Liver (tissue), 8 donors: ENCODE measurements at regions not wholly inside any gene's neighbourhood (a gene's known extent, or its start where the extent isn't known, plus 50 kb on each side); places are given as distances from the start of the nearest gene placed in this dataset.

ENCODE experiments used
- DNase-seq: peaks from one replicate; pipeline ENCODE4 v3.0.0-alpha.2; 2017; ENCODE audit warnings: low spot score
- H3K27ac ChIP-seq, 2 donors: one replicate each; pipeline ENCODE4 v1.7.0; 2013; ENCODE audit warnings: inconsistent platforms in 2 of 2, low read length in 2 of 2, control low read depth in 1 of 2, low read depth in 1 of 2, mild to moderate bottlenecking in 1 of 2
- H3K27me3 ChIP-seq, 4 donors: one replicate each; pipeline versions ENCODE4 v1.6.1 to v1.7.0; 2013; ENCODE audit warnings: low read length in 3 of 4, inconsistent platforms in 1 of 4, mild to moderate bottlenecking in 1 of 4, moderate library complexity in 1 of 4; ENCODE audit not compliant: control insufficient read depth in 4 of 4, insufficient read depth in 4 of 4
- H3K36me3 ChIP-seq, 4 donors: one replicate each; pipeline versions ENCODE4 v1.6.1 to v1.7.0; 2013; ENCODE audit warnings: low read length in 3 of 4, mild to moderate bottlenecking in 3 of 4, low read depth in 1 of 4, moderate library complexity in 1 of 4; ENCODE audit not compliant: control insufficient read depth in 4 of 4, insufficient read depth in 3 of 4
- H3K4me1 ChIP-seq, 4 donors: one replicate each; pipeline versions ENCODE4 v1.6.1 to v1.7.0; 2013; ENCODE audit warnings: low read length in 3 of 4, mild to moderate bottlenecking in 3 of 4, moderate library complexity in 1 of 4; ENCODE audit not compliant: control insufficient read depth in 4 of 4, insufficient read depth in 4 of 4
- H3K4me3 ChIP-seq, 3 donors: one replicate each; pipeline versions ENCODE4 v1.6.1 to v1.7.0; 2013; ENCODE audit warnings: low read length in 3 of 3, control low read depth in 1 of 3, low read depth in 1 of 3, mild to moderate bottlenecking in 1 of 3
- H3K9ac ChIP-seq, 2 donors: one replicate each; pipeline ENCODE4 v1.7.0; 2013; ENCODE audit warnings: low read length in 2 of 2, mild to moderate bottlenecking in 2 of 2, moderate library complexity in 2 of 2, control low read depth in 1 of 2, low read depth in 1 of 2
- H3K9me3 ChIP-seq, 4 donors: one replicate each; pipeline versions ENCODE4 v1.6.1 to v1.7.0; 2013; ENCODE audit warnings: low read length in 3 of 4; ENCODE audit not compliant: control insufficient read depth in 4 of 4
- ATF3 ChIP-seq: IDR thresholded peaks from 2 replicates; pipeline ENCODE4 v1.6.1; 2016; ENCODE audit warnings: antibody characterized with exemption
- CTCF ChIP-seq: fragments of 150-350 bp; IDR thresholded peaks from 2 replicates; pipeline ENCODE4 v1.5.1; 2017; ENCODE audit warnings: improper control_type of control experiment, low read depth, low read length; ENCODE audit not compliant: missing input control
- EGR1 ChIP-seq, 2 donors: IDR thresholded peaks; 2 replicates each; pipeline ENCODE4 v1.6.1; 2016 to 2018; ENCODE audit warnings: antibody characterized with exemption in 2 of 2, low read depth in 2 of 2
- FOXA1 ChIP-seq: IDR thresholded peaks from 2 replicates; pipeline ENCODE4 v1.6.1; 2016; ENCODE audit warnings: antibody characterized with exemption
- FOXA2 ChIP-seq: IDR thresholded peaks from 2 replicates; pipeline ENCODE4 v1.6.1; 2016; ENCODE audit warnings: antibody characterized with exemption
- GABPA ChIP-seq, 2 donors: IDR thresholded peaks in 1 of 2; conservative IDR thresholded peaks in 1 of 2; 2 replicates each; pipeline ENCODE4 v1.6.1; 2016; ENCODE audit warnings: antibody characterized with exemption in 2 of 2, mild to moderate bottlenecking in 1 of 2, moderate library complexity in 1 of 2
- HNF4A ChIP-seq, 2 donors: conservative IDR thresholded peaks; 2 replicates each; pipeline ENCODE4 v1.6.1; 2016; ENCODE audit warnings: antibody characterized with exemption in 2 of 2, mild to moderate bottlenecking in 2 of 2
- HNF4G ChIP-seq: IDR thresholded peaks from 2 replicates; pipeline ENCODE4 v1.6.1; 2016; ENCODE audit warnings: antibody characterized with exemption
- NR2F2 ChIP-seq: IDR thresholded peaks from 2 replicates; pipeline ENCODE4 v1.6.1; 2016; ENCODE audit warnings: antibody characterized with exemption
- RXRA ChIP-seq, 2 donors: IDR thresholded peaks; 2 replicates each; pipeline ENCODE4 v1.6.1; 2017 to 2018; ENCODE audit warnings: antibody characterized with exemption in 2 of 2, mild to moderate bottlenecking in 1 of 2
- SP1 ChIP-seq: IDR thresholded peaks from 2 replicates; pipeline ENCODE4 v1.6.1; 2018; ENCODE audit warnings: antibody characterized with exemption, mild to moderate bottlenecking
- TAF1 ChIP-seq: conservative IDR thresholded peaks from 2 replicates; pipeline ENCODE4 v1.6.1; 2016; ENCODE audit warnings: antibody characterized with exemption, mild to moderate bottlenecking
- YY1 ChIP-seq: IDR thresholded peaks from 2 replicates; pipeline ENCODE4 v1.6.1; 2016; ENCODE audit warnings: antibody characterized with exemption, mild to moderate bottlenecking
- ZBTB33 ChIP-seq: IDR thresholded peaks from 2 replicates; pipeline ENCODE4 v1.6.1; 2016; ENCODE audit warnings: antibody characterized with exemption
- WGBS: extraction: QIAGEN DNeasy Blood & Tissue Kit; methylation state at CpG from one replicate; pipeline ENCODE4 v1.1.7; 2013; 5-methylcytosine and 5-hydroxymethylcytosine counted together
- TF ChIP-seq, protein P1 (sequence below): IDR thresholded peaks from 2 replicates; pipeline ENCODE4 v1.6.1; 2016; ENCODE audit warnings: antibody characterized with exemption, mild to moderate bottlenecking
- TF ChIP-seq, protein P2 (sequence below): IDR thresholded peaks from 2 replicates; pipeline ENCODE4 v1.6.1; 2016; ENCODE audit warnings: antibody characterized with exemption
- donor health status: healthy.
- donor health status: healthy.
- donor health status: healthy.
- donor health status: healthy.
- donor health status: healthy.

DNA sequence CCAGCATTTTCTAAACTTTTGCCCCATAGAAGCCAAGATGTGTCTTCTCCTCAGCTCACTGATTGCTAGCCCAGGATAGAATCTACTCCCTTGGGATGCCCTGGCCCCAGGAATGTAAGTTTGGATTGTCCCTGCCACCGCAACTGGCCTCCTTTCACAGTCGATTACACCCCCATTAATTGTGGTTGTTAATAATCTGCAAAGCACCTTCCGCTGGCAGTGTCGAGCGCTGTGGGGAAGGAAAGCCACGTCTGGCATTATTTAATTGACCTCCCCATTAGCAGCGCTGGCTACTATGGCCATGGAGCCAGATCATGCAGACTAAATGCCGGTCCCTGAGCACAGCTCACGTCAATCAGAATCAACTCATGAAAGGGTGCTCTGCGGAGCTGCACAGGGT is 597.3 kb upstream of the PLXNA2 start:
- Histone ChIP-seq H3K4me3 (no peak overlapping the region), H3K9ac (no peak overlapping the region), H3K9me3 (no peaks in the 10 kb centered on the region), H3K27me3 (no peaks in the 10 kb centered on the region), H3K4me1 (no peaks in the 10 kb centered on the region), H3K27ac (no peak overlapping the region), H3K36me3 (peaks cover 0 to 1% (median 0%) of the 10 kb centered on the region in 4 donors)
- no peak for DNase-seq
- 91% methylated on average over 10 of the region's 10 CpGs for WGBS
- TF ChIP-seq FOXA1 (no peak), ATF3 (no peak), HNF4A (conservative IDR thresholded peaks at IDR 0.05) (no peak), FOXA2 (no peak), SP1 (no peak), GABPA (IDR thresholded peaks at IDR 0.05 in 1 of 2, conservative IDR thresholded peaks at IDR 0.05 in 1 of 2) (no peak), CTCF (no peak), HNF4G (no peak), RXRA (IDR thresholded peaks at IDR 0.05) (no peak), YY1 (no peak), TAF1 (no peak), EGR1 (IDR thresholded peaks at IDR 0.05; ENCODE audit: low read depth in 2 of 2) (no peak), NR2F2 (no peak), ZBTB33 (no peak)
- TF ChIP-seq, protein P1, sequence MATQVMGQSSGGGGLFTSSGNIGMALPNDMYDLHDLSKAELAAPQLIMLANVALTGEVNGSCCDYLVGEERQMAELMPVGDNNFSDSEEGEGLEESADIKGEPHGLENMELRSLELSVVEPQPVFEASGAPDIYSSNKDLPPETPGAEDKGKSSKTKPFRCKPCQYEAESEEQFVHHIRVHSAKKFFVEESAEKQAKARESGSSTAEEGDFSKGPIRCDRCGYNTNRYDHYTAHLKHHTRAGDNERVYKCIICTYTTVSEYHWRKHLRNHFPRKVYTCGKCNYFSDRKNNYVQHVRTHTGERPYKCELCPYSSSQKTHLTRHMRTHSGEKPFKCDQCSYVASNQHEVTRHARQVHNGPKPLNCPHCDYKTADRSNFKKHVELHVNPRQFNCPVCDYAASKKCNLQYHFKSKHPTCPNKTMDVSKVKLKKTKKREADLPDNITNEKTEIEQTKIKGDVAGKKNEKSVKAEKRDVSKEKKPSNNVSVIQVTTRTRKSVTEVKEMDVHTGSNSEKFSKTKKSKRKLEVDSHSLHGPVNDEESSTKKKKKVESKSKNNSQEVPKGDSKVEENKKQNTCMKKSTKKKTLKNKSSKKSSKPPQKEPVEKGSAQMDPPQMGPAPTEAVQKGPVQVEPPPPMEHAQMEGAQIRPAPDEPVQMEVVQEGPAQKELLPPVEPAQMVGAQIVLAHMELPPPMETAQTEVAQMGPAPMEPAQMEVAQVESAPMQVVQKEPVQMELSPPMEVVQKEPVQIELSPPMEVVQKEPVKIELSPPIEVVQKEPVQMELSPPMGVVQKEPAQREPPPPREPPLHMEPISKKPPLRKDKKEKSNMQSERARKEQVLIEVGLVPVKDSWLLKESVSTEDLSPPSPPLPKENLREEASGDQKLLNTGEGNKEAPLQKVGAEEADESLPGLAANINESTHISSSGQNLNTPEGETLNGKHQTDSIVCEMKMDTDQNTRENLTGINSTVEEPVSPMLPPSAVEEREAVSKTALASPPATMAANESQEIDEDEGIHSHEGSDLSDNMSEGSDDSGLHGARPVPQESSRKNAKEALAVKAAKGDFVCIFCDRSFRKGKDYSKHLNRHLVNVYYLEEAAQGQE, result no peak
- TF ChIP-seq, protein P2, sequence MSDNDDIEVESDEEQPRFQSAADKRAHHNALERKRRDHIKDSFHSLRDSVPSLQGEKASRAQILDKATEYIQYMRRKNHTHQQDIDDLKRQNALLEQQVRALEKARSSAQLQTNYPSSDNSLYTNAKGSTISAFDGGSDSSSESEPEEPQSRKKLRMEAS, result no peak

- Histone ChIP-seq H3K9me3 (no peaks in the 10 kb centered on the region), H3K27ac (no peak overlapping the region), H3K36me3 (peaks cover 0 to 1% (median 0%) of the 10 kb centered on the region in 4 donors), H3K4me1 (no peaks in the 10 kb centered on the region), H3K4me3 (no peak overlapping the region), H3K27me3 (no peaks in the 10 kb centered on the region), H3K9ac (no peak overlapping the region)
- no peak for DNase-seq
- 86% methylated on average over 3 of the region's 3 CpGs for WGBS
- no peak for TF ChIP-seq EGR1 (IDR thresholded peaks at IDR 0.05; ENCODE audit: low read depth in 2 of 2)
- TF ChIP-seq, protein P1, result no peak
- no peak for TF ChIP-seq ATF3
- no peak for TF ChIP-seq RXRA (IDR thresholded peaks at IDR 0.05)
- TF ChIP-seq NR2F2, result no peak
Observed at GRCh38 chr1:208842451-208842850, 598.3 kb upstream of the PLXNA2 start.
